GM23338 (cell line): ENCODE measurements at regions not wholly inside any gene's neighbourhood (a gene's known extent, or its start where the extent isn't known, plus 50 kb on each side); places are given as distances from the start of the nearest gene placed in this dataset.

Experiments
- ATAC-seq: fragments of 200-7000 bp; cut with Tn5 transposase; 3 replicates; pipeline ENCODE4 v1.9.1; 2020
- DNase-seq: peaks from one replicate; pipeline ENCODE4 v3.0.0-alpha.2; 2015; ENCODE audit warnings: low spot score
- H2AFZ ChIP-seq: fragments of 200-600 bp; sonication (generic); 2 replicates; pipeline ENCODE4 v1.8.0; 2016; ENCODE audit warnings: antibody characterized with exemption, mild to moderate bottlenecking, moderate library complexity
- H3F3A ChIP-seq: fragments of 200-600 bp; sonication (generic); replicated peaks from 2 replicates; pipeline ENCODE4 v1.8.0; 2017; ENCODE audit warnings: antibody characterized with exemption, mixed run types, low read depth
- H3K27ac ChIP-seq: fragments of 200-600 bp; sonication (generic); 2 replicates; pipeline ENCODE4 v1.6.1; 2016; ENCODE audit warnings: low read depth
- H3K27me3 ChIP-seq: fragments of 200-600 bp; sonication (generic); 2 replicates; pipeline ENCODE4 v1.8.0; 2016; ENCODE audit warnings: mild to moderate bottlenecking, mixed run types, moderate library complexity; ENCODE audit not compliant: insufficient read depth
- H3K36me3 ChIP-seq: fragments of 200-600 bp; sonication (generic); 2 replicates; pipeline ENCODE4 v1.8.0; 2016; ENCODE audit warnings: mild to moderate bottlenecking; ENCODE audit not compliant: insufficient read depth
- H3K4me1 ChIP-seq: fragments of 200-600 bp; sonication (generic); 2 replicates; pipeline ENCODE4 v1.8.0; 2016; ENCODE audit warnings: mild to moderate bottlenecking, moderate library complexity; ENCODE audit not compliant: insufficient read depth
- H3K4me2 ChIP-seq: fragments of 200-600 bp; sonication (generic); 2 replicates; pipeline ENCODE4 v1.7.1; 2017; ENCODE audit warnings: mixed run types
- H3K4me3 ChIP-seq: fragments of 200-600 bp; sonication (generic); 2 replicates; pipeline ENCODE4 v1.6.1; 2016; ENCODE audit warnings: mixed run types
- H3K79me2 ChIP-seq: fragments of 200-600 bp; sonication (generic); replicated peaks from 2 replicates; pipeline ENCODE4 v1.8.0; 2017; ENCODE audit warnings: mild to moderate bottlenecking; ENCODE audit not compliant: insufficient read depth
- H3K9me2 ChIP-seq: fragments of 200-600 bp; sonication (generic); 2 replicates; pipeline ENCODE4 v1.8.0; 2017; ENCODE audit not compliant: insufficient read depth
- H4K20me1 ChIP-seq: fragments of 200-600 bp; sonication (generic); replicated peaks from 2 replicates; pipeline ENCODE4 v1.8.0; 2017; ENCODE audit warnings: mild to moderate bottlenecking; ENCODE audit not compliant: insufficient read depth
- H3K27ac Mint-ChIP-seq: 2 replicates; pipeline ENCODE4 v1.8.0; 2020; ENCODE audit warnings: inconsistent platforms, mild to moderate bottlenecking, moderate library complexity, mixed read lengths
- H3K27me3 Mint-ChIP-seq: 3 replicates; pipeline ENCODE4 v1.8.0; 2022; ENCODE audit warnings: low read depth, mild to moderate bottlenecking, moderate library complexity, mixed read lengths, inconsistent platforms; ENCODE audit not compliant: insufficient read depth, poor library complexity
- H3K36me3 Mint-ChIP-seq: 3 replicates; pipeline ENCODE4 v1.8.0; 2021; ENCODE audit warnings: low read depth, mild to moderate bottlenecking, inconsistent platforms, moderate library complexity, mixed read lengths
- H3K4me1 Mint-ChIP-seq: 3 replicates; pipeline ENCODE4 v1.8.0; 2020; ENCODE audit warnings: mild to moderate bottlenecking, inconsistent platforms, mixed read lengths
- H3K4me3 Mint-ChIP-seq: 3 replicates; pipeline ENCODE4 v1.8.0; 2021; ENCODE audit warnings: moderate library complexity, mild to moderate bottlenecking, inconsistent platforms, mixed read lengths
- H3K9me3 Mint-ChIP-seq: 3 replicates; pipeline ENCODE4 v1.8.0; 2020; ENCODE audit warnings: moderate library complexity, mild to moderate bottlenecking, inconsistent platforms, mixed read lengths
- CREB1 ChIP-seq: fragments of 250-450 bp; sonication (Bioruptor Pico); IDR thresholded peaks from 2 replicates; pipeline ENCODE4 v1.5.0; 2020; ENCODE audit warnings: low read depth, mild to moderate bottlenecking, moderate library complexity
- CTCF ChIP-seq, 2 experiments: fragments of 200-600 bp in 1 of 2; sonication (generic) in 1 of 2; conservative IDR thresholded peaks; 2 replicates each; pipeline versions ENCODE4 v1.5.1 to v1.6.1; 2016 to 2017; ENCODE audit warnings: antibody characterized with exemption in 2 of 2, low read depth in 2 of 2, mild to moderate bottlenecking in 2 of 2, moderate library complexity in 1 of 2
- ETS1 ChIP-seq: IDR thresholded peaks from 2 replicates; pipeline ENCODE4 v1.6.1; 2016; ENCODE audit warnings: antibody characterized with exemption
- EZH2 ChIP-seq: fragments of 200-600 bp; sonication (generic); IDR thresholded peaks from one replicate; pipeline ENCODE4 v1.8.0; 2017; ENCODE audit warnings: antibody characterized with exemption, mild to moderate bottlenecking, low read depth; ENCODE audit not compliant: unreplicated experiment
- EZH2phosphoT487 ChIP-seq: fragments of 200-600 bp; sonication (generic); IDR thresholded peaks from one replicate; pipeline ENCODE4 v1.8.1; 2018; ENCODE audit warnings: antibody characterized with exemption; ENCODE audit not compliant: unreplicated experiment
- NANOG ChIP-seq: IDR thresholded peaks from 2 replicates; pipeline ENCODE4 v1.6.1; 2016; ENCODE audit warnings: antibody characterized with exemption, borderline replicate concordance
- POLR2AphosphoS5 ChIP-seq: IDR thresholded peaks from 2 replicates; pipeline ENCODE4 v1.6.1; 2016; ENCODE audit warnings: antibody characterized with exemption, low read depth
- REST ChIP-seq: IDR thresholded peaks from one replicate; pipeline ENCODE4 v1.6.1; 2018; ENCODE audit warnings: antibody characterized with exemption; ENCODE audit not compliant: unreplicated experiment
- STAT1 ChIP-seq: IDR thresholded peaks from one replicate; pipeline ENCODE4 v1.6.1; 2016; ENCODE audit warnings: antibody characterized with exemption; ENCODE audit not compliant: unreplicated experiment
- ZNF114 ChIP-seq: fragments of 250-450 bp; sonication (Bioruptor Pico); IDR thresholded peaks from 2 replicates; pipeline ENCODE4 v1.5.0; 2020; ENCODE audit warnings: mild to moderate bottlenecking, moderate library complexity
- ZNF331 ChIP-seq: fragments of 250-450 bp; sonication (Bioruptor Pico); IDR thresholded peaks from 2 replicates; pipeline ENCODE4 v1.5.0; 2020; ENCODE audit warnings: low read depth, mild to moderate bottlenecking, moderate library complexity
- TF ChIP-seq, protein P1 (sequence below): fragments of 250-450 bp; sonication (Bioruptor Pico); IDR thresholded peaks from 2 replicates; pipeline ENCODE4 v1.5.0; 2020; ENCODE audit warnings: mild to moderate bottlenecking, moderate library complexity

- TF ChIP-seq, protein P1, sequence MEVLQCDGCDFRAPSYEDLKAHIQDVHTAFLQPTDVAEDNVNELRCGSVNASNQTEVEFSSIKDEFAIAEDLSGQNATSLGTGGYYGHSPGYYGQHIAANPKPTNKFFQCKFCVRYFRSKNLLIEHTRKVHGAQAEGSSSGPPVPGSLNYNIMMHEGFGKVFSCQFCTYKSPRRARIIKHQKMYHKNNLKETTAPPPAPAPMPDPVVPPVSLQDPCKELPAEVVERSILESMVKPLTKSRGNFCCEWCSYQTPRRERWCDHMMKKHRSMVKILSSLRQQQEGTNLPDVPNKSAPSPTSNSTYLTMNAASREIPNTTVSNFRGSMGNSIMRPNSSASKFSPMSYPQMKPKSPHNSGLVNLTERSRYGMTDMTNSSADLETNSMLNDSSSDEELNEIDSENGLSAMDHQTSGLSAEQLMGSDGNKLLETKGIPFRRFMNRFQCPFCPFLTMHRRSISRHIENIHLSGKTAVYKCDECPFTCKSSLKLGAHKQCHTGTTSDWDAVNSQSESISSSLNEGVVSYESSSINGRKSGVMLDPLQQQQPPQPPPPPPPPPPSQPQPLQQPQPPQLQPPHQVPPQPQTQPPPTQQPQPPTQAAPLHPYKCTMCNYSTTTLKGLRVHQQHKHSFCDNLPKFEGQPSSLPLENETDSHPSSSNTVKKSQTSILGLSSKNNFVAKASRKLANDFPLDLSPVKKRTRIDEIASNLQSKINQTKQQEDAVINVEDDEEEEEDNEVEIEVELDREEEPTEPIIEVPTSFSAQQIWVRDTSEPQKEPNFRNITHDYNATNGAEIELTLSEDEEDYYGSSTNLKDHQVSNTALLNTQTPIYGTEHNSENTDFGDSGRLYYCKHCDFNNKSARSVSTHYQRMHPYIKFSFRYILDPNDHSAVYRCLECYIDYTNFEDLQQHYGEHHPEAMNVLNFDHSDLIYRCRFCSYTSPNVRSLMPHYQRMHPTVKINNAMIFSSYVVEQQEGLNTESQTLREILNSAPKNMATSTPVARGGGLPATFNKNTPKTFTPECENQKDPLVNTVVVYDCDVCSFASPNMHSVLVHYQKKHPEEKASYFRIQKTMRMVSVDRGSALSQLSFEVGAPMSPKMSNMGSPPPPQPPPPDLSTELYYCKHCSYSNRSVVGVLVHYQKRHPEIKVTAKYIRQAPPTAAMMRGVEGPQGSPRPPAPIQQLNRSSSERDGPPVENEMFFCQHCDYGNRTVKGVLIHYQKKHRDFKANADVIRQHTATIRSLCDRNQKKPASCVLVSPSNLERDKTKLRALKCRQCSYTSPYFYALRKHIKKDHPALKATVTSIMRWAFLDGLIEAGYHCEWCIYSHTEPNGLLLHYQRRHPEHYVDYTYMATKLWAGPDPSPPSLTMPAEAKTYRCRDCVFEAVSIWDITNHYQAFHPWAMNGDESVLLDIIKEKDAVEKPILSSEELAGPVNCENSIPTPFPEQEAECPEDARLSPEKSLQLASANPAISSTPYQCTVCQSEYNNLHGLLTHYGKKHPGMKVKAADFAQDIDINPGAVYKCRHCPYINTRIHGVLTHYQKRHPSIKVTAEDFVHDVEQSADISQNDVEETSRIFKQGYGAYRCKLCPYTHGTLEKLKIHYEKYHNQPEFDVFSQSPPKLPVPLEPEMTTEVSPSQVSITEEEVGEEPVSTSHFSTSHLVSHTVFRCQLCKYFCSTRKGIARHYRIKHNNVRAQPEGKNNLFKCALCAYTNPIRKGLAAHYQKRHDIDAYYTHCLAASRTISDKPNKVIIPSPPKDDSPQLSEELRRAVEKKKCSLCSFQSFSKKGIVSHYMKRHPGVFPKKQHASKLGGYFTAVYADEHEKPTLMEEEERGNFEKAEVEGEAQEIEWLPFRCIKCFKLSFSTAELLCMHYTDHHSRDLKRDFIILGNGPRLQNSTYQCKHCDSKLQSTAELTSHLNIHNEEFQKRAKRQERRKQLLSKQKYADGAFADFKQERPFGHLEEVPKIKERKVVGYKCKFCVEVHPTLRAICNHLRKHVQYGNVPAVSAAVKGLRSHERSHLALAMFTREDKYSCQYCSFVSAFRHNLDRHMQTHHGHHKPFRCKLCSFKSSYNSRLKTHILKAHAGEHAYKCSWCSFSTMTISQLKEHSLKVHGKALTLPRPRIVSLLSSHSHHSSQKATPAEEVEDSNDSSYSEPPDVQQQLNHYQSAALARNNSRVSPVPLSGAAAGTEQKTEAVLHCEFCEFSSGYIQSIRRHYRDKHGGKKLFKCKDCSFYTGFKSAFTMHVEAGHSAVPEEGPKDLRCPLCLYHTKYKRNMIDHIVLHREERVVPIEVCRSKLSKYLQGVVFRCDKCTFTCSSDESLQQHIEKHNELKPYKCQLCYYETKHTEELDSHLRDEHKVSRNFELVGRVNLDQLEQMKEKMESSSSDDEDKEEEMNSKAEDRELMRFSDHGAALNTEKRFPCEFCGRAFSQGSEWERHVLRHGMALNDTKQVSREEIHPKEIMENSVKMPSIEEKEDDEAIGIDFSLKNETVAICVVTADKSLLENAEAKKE (CRISPR knock-in tag) = no peak
These were observed 60.4 kb upstream of the CA12 start (continued) for GRCh38 chr15:63442080-63442479.

DNA sequence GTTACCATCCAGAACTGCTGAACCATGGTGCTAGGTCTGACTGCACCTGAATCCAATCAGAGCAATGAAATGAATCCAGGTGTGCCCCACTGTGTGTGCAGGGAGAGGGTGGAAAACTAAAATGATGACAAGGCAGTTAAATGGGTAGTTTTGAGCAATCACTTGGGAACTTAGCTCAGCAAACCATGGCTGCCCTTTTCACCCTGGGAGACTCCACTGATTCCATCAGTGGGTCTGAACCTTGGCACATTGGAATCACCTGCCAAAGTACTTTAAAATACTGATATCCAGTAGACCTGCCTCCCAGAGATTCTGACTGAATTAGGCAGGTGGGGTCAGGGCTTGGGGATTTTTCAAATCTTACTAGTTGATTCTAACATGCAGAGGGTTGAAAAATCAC, 59.8 kb upstream of the USP3 start:
- no peaks in the 10 kb centered on the region for H3K9me3 Mint-ChIP-seq
- Histone ChIP-seq H3K27me3 (no peaks in the 10 kb centered on the region), H3K4me3 (no peak overlapping the region), H3K9me2 (no peaks in the 10 kb centered on the region), H2AFZ (peak overlapping the region; percentile 59), H3K4me1 (peaks cover 18% of the 10 kb centered on the region), H3K4me2 (no peak overlapping the region), H3F3A (no peaks in the 10 kb centered on the region), H3K27ac (no peak overlapping the region), H3K79me2 (no peaks in the 10 kb centered on the region), H4K20me1 (no peaks in the 10 kb centered on the region), H3K36me3 (no peaks in the 10 kb centered on the region)
- peaks cover 1% of the 10 kb centered on the region for H3K27me3 Mint-ChIP-seq
- no peaks in the 10 kb centered on the region for H3K36me3 Mint-ChIP-seq
- H3K4me3 Mint-ChIP-seq = no peak overlapping the region
- ATAC-seq (no peak), DNase-seq (no peak)
- H3K4me1 Mint-ChIP-seq = peaks cover 21% of the 10 kb centered on the region
- no peak overlapping the region for H3K27ac Mint-ChIP-seq
- TF ChIP-seq POLR2AphosphoS5 (no peak), CREB1 (CRISPR knock-in tag) (no peak), ZNF114 (CRISPR knock-in tag) (no peak), EZH2 (no peak), EZH2phosphoT487 (no peak), ZNF331 (CRISPR knock-in tag) (no peak), NANOG (no peak), REST (no peak), ETS1 (no peak), STAT1 (no peak), CTCF (conservative IDR thresholded peaks at IDR 0.05; ENCODE audit: low read depth in 2 of 2) (no peak)
